GM21529 (cell line): ENCODE measurements at regions not wholly inside any gene's neighbourhood (a gene's known extent, or its start where the extent isn't known, plus 50 kb on each side); places are given as distances from the start of the nearest gene placed in this dataset.

Experiments used
- ATAC-seq: cut with Tn5 transposase; IDR thresholded peaks from one replicate; pipeline ENCODE4 v1.9.1; 2021; ENCODE audit not compliant: unreplicated experiment

GRCh38 chr7:156487811-156488533, 152.6 kb upstream of the RNF32 start:
- no peak for ATAC-seq

GRCh38 chr7:156480671-156481070, 159.9 kb upstream of the RNF32 start:
- no peak for ATAC-seq

- ATAC-seq = no peak
These were observed 161.0 kb upstream of the RNF32 start for GRCh38 chr7:156479596-156479995.

- no peak for ATAC-seq
These were observed 162.1 kb upstream of the RNF32 start for GRCh38 chr7:156478486-156478885.

GRCh38 chr7:156475666-156476065, 164.9 kb upstream of the RNF32 start:
- no peak for ATAC-seq

- ATAC-seq = no peak
These were observed 165.4 kb upstream of the RNF32 start for GRCh38 chr7:156475179-156475578.

GRCh38 chr7:156474241-156474743, 166.3 kb upstream of the RNF32 start:
- ATAC-seq = no peak

- no peak for ATAC-seq
These were observed 166.9 kb upstream of the RNF32 start for GRCh38 chr7:156473476-156474240.

GRCh38 chr7:156472267-156472666, 168.3 kb upstream of the RNF32 start:
- ATAC-seq = no peak

GRCh38 chr7:156470399-156471320, 169.9 kb upstream of the RNF32 start:
- no peak for ATAC-seq

- no peak for ATAC-seq
These were observed 173.5 kb upstream of the RNF32 start for GRCh38 chr7:156466955-156467625.

GRCh38 chr7:156466272-156466671, 174.3 kb upstream of the RNF32 start:
- no peak for ATAC-seq

- ATAC-seq = no peak
These were observed 175.4 kb upstream of the RNF32 start for GRCh38 chr7:156465186-156465585.

GRCh38 chr7:156464339-156464738, 176.2 kb upstream of the RNF32 start:
- ATAC-seq = no peak

- no peak for ATAC-seq
These were observed 177.3 kb upstream of the RNF32 start for GRCh38 chr7:156463280-156463679.

- no peak for ATAC-seq
These were observed 178.5 kb upstream of the RNF32 start for GRCh38 chr7:156461881-156462665.

GRCh38 chr7:156460858-156461627, 179.5 kb upstream of the RNF32 start:
- ATAC-seq = no peak

- ATAC-seq = no peak
These were observed 181.0 kb upstream of the RNF32 start for GRCh38 chr7:156459582-156459981.

GRCh38 chr7:156459067-156459466, 181.5 kb upstream of the RNF32 start:
- ATAC-seq = no peak
